IMR-90 (cell line): ENCODE measurements at regions not wholly inside any gene's neighbourhood (a gene's known extent, or its start where the extent isn't known, plus 50 kb on each side); places are given as distances from the start of the nearest gene placed in this dataset.

ENCODE experiments used
- ATAC-seq: fragments of 200-7000 bp; cut with Tn5 transposase; 2 replicates; pipeline ENCODE4 v1.9.1; 2020; ENCODE audit warnings: low read depth, mild to moderate bottlenecking, moderate library complexity
- BruUV-seq: library from RNA; stranded (reverse); fragments of 400-500 nt; replicated peaks from 2 replicates; lab custom pipeline; 2021; lab: Mats Ljungman, UMichigan
- CTCF ChIA-PET: fragments of 300-600 bp; formaldehyde crosslinking; extraction: SDS; loops from one replicate; lab custom pipeline; 2021; ENCODE audit warnings: antibody characterized with exemption; lab: Yijun Ruan, JAX
- POLR2A ChIA-PET: fragments of 300-600 bp; sonication (Branson Sonifier 250); formaldehyde crosslinking; loops from one replicate; lab custom pipeline; 2022; ENCODE audit warnings: antibody characterized with exemption; ENCODE audit not compliant: unreplicated experiment; lab: Charles Lee
- DNase-seq: peaks from one replicate; pipeline ENCODE4 v3.0.0; 2013
- H2AFZ ChIP-seq: replicated peaks from 2 replicates; pipeline ENCODE3; 2013; ENCODE audit warnings: low read length, mild to moderate bottlenecking; ENCODE audit not compliant: poor library complexity
- H2AK5ac ChIP-seq: 2 replicates; pipeline ENCODE4 v1.6.1; 2013; ENCODE audit warnings: low read depth, low read length, inconsistent platforms
- H2AK9ac ChIP-seq: replicated peaks from 2 replicates; pipeline ENCODE3; 2013; ENCODE audit warnings: mild to moderate bottlenecking, low read depth, low read length, moderate library complexity; ENCODE audit not compliant: poor library complexity
- H2BK120ac ChIP-seq: 2 replicates; pipeline ENCODE4 v1.6.1; 2013; ENCODE audit warnings: low read depth, low read length, inconsistent platforms
- H2BK15ac ChIP-seq: 3 replicates; pipeline ENCODE4 v1.6.1; 2013; ENCODE audit warnings: low read depth, low read length, inconsistent platforms
- H2BK20ac ChIP-seq: 2 replicates; pipeline ENCODE4 v1.6.1; 2013; ENCODE audit warnings: low read depth, mild to moderate bottlenecking, inconsistent platforms, low read length, moderate library complexity
- H2BK5ac ChIP-seq: 2 replicates; pipeline ENCODE4 v1.6.1; 2013; ENCODE audit warnings: mild to moderate bottlenecking, low read depth, low read length, inconsistent platforms; ENCODE audit not compliant: poor library complexity, severe bottlenecking
- H3K14ac ChIP-seq: replicated peaks from 2 replicates; pipeline ENCODE4 v1.6.1; 2013; ENCODE audit warnings: low read depth, low read length, inconsistent platforms
- H3K18ac ChIP-seq: 2 replicates; pipeline ENCODE4 v1.6.1; 2013; ENCODE audit warnings: low read depth, low read length, control low read depth
- H3K23ac ChIP-seq: 2 replicates; pipeline ENCODE4 v1.6.1; 2013; ENCODE audit warnings: low read depth, low read length, inconsistent platforms
- H3K27ac ChIP-seq: 2 replicates; pipeline ENCODE4 v1.5.1; 2013; ENCODE audit warnings: mild to moderate bottlenecking, control low read depth, low read length; ENCODE audit not compliant: insufficient read depth
- H3K27me3 ChIP-seq: 2 replicates; pipeline ENCODE4 v1.6.1; 2013; ENCODE audit warnings: low read length; ENCODE audit not compliant: control insufficient read depth, insufficient read depth
- H3K36me3 ChIP-seq: 2 replicates; pipeline ENCODE4 v1.6.1; 2013; ENCODE audit warnings: low read length, mixed read lengths; ENCODE audit not compliant: control insufficient read depth, insufficient read depth
- H3K4ac ChIP-seq: 2 replicates; pipeline ENCODE4 v1.6.1; 2013; ENCODE audit warnings: low read depth, low read length, inconsistent platforms
- H3K4me1 ChIP-seq: 2 replicates; pipeline ENCODE4 v1.6.1; 2013; ENCODE audit warnings: low read length, mixed read lengths; ENCODE audit not compliant: control insufficient read depth, insufficient read depth
- H3K4me2 ChIP-seq: 2 replicates; pipeline ENCODE4 v1.6.1; 2013; ENCODE audit warnings: low read depth, mild to moderate bottlenecking, control low read depth, low read length, moderate library complexity
- H3K4me3 ChIP-seq: 2 replicates; pipeline ENCODE4 v1.5.1; 2013; ENCODE audit warnings: low read depth, mild to moderate bottlenecking, control low read depth, low read length, moderate library complexity; ENCODE audit not compliant: insufficient read depth
- H3K56ac ChIP-seq: 2 replicates; pipeline ENCODE4 v1.6.1; 2013; ENCODE audit warnings: low read length, inconsistent platforms; ENCODE audit not compliant: insufficient read depth; ENCODE audit errors: extremely low read depth
- H3K79me1 ChIP-seq, 2 experiments: 2 replicates each; pipeline ENCODE4 v1.6.1; 2013; ENCODE audit warnings: low read length in 2 of 2, inconsistent platforms in 1 of 2, low read depth in 1 of 2
- H3K9ac ChIP-seq: 2 replicates; pipeline ENCODE4 v1.6.1; 2013; ENCODE audit warnings: low read depth, low read length, control low read depth
- H3K9me1 ChIP-seq: 2 replicates; pipeline ENCODE4 v1.6.1; 2013; ENCODE audit warnings: low read length, inconsistent platforms; ENCODE audit not compliant: insufficient read depth
- H3K9me3 ChIP-seq: 2 replicates; pipeline ENCODE4 v1.6.1; 2013; ENCODE audit warnings: low read length; ENCODE audit not compliant: control insufficient read depth, insufficient read depth
- H4K20me1 ChIP-seq: 2 replicates; pipeline ENCODE4 v1.6.1; 2013; ENCODE audit warnings: low read length, inconsistent platforms; ENCODE audit not compliant: insufficient read depth
- H4K5ac ChIP-seq: 2 replicates; pipeline ENCODE4 v1.6.1; 2013; ENCODE audit warnings: mild to moderate bottlenecking, low read depth, low read length, control low read depth
- H4K8ac ChIP-seq, 2 experiments: 2 replicates each; pipeline ENCODE4 v1.6.1; 2013; ENCODE audit warnings: low read depth in 2 of 2, low read length in 2 of 2, control low read depth in 1 of 2, inconsistent platforms in 1 of 2
- H4K91ac ChIP-seq: 2 replicates; pipeline ENCODE4 v1.6.1; 2013; ENCODE audit warnings: low read depth, low read length, inconsistent platforms; ENCODE audit not compliant: insufficient read depth
- BHLHE40 ChIP-seq: fragments of 150-350 bp; IDR thresholded peaks from 2 replicates; pipeline ENCODE4 v1.6.1; 2016; ENCODE audit warnings: mild to moderate bottlenecking, low read depth, low read length
- CEBPB ChIP-seq: IDR thresholded peaks from 2 replicates; pipeline ENCODE4 v1.6.1; 2012; ENCODE audit warnings: low read depth, low read length, improper control_type of control experiment
- CHD1 ChIP-seq: IDR thresholded peaks from 2 replicates; pipeline ENCODE4 v1.6.1; 2012; ENCODE audit warnings: low read depth, low read length, improper control_type of control experiment
- MAFK ChIP-seq: IDR thresholded peaks from 2 replicates; pipeline ENCODE4 v1.6.1; 2012; ENCODE audit warnings: low read depth, low read length, improper control_type of control experiment
- MXI1 ChIP-seq: IDR thresholded peaks from 2 replicates; pipeline ENCODE4 v1.6.1; 2012; ENCODE audit warnings: low read depth, mild to moderate bottlenecking, low read length, moderate library complexity, borderline replicate concordance
- POLR2A ChIP-seq: IDR thresholded peaks from 2 replicates; pipeline ENCODE4 v1.6.1; 2012; ENCODE audit warnings: mild to moderate bottlenecking, low read depth, low read length
- RAD21 ChIP-seq: IDR thresholded peaks from 2 replicates; pipeline ENCODE4 v1.6.1; 2012; ENCODE audit warnings: low read length, improper control_type of control experiment
- RCOR1 ChIP-seq: IDR thresholded peaks from 2 replicates; pipeline ENCODE4 v1.6.1; 2012; ENCODE audit warnings: mild to moderate bottlenecking, low read length, improper control_type of control experiment; ENCODE audit not compliant: insufficient replicate concordance
- RFX5 ChIP-seq: IDR thresholded peaks from 2 replicates; pipeline ENCODE4 v1.8.0; 2012; ENCODE audit warnings: low read depth, mild to moderate bottlenecking, low read length, moderate library complexity
- SMC3 ChIP-seq: fragments of 150-350 bp; IDR thresholded peaks from 2 replicates; pipeline ENCODE4 v1.6.1; 2016; ENCODE audit warnings: low read depth, mild to moderate bottlenecking, antibody characterized with exemption, low read length, moderate library complexity
- WGBS, 2 experiments: methylation state at CpG; one replicate each; pipeline versions ENCODE4 v1.1.5 to v1.1.7; 2013; ENCODE audit warnings: missing lambda C conversion rate in 2 of 2; ENCODE audit not compliant: insufficient read length in 1 of 2; ENCODE audit errors: extremely low coverage in 2 of 2; 5-methylcytosine and 5-hydroxymethylcytosine counted together
- dilution Hi-C: fragments of 300-500 bp; cut with HindIII; formaldehyde crosslinking; loops from one replicate; pipeline ENCODE4 v1.14.3; 2018; ENCODE audit warnings: low sequenced_read_pairs; ENCODE audit not compliant: unreplicated experiment
- in situ Hi-C: fragments of 300-500 bp; cut with MboI; formaldehyde crosslinking; loops from 3 replicates; pipeline ENCODE4 v1.14.3; 2019; ENCODE audit warnings: low sequenced_read_pairs, inconsistent platforms, mixed read lengths
- intact Hi-C: fragments of 100-400 bp; cut with micrococcal nuclease; formaldehyde crosslinking; loops from 2 replicates; pipeline ENCODE4 v1.10.0; 2022
- TF ChIP-seq, protein P1 (sequence below): fragments of 150-350 bp; IDR thresholded peaks from 2 replicates; pipeline ENCODE4 v1.6.1; 2017; ENCODE audit warnings: mild to moderate bottlenecking, antibody characterized with exemption, low read length, low read depth

DNA sequence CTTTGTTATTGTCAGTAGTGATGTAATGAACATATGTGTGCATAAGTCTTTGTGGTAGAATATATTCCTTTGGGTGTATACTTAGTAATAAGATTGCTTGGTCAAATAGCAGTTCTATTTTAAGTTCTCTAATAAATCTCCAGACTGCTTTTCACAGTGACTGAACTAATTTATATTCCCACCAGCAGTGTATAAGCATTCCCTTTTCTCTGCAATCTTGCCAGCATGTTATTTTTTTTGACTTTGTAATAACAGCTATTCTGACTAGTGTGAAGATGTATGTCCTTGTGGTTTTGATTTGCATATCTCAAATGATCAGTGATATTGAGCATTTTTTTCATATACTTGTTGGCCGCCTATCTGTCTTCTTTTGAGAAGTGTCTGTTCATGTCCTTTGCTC, 111.5 kb upstream of the CDH12 start:
- Histone ChIP-seq H3K27ac (no peak overlapping the region), H4K8ac (no peak overlapping the region), H3K23ac (no peak overlapping the region), H2AK9ac (no peak overlapping the region), H2AK5ac (no peak overlapping the region), H3K79me1 (no peaks in the 10 kb centered on the region), H3K4me3 (no peak overlapping the region), H3K9me1 (no peaks in the 10 kb centered on the region), H3K27me3 (no peaks in the 10 kb centered on the region), H3K4me2 (no peak overlapping the region), H3K18ac (no peak overlapping the region), H3K14ac (no peak overlapping the region), H3K4me1 (no peaks in the 10 kb centered on the region), H3K36me3 (no peaks in the 10 kb centered on the region), H3K9me3 (no peaks in the 10 kb centered on the region), H3K4ac (no peak overlapping the region), H2BK5ac (no peak overlapping the region), H4K20me1 (no peaks in the 10 kb centered on the region), H2AFZ (no peak overlapping the region), H2BK15ac (no peak overlapping the region), H4K5ac (no peak overlapping the region), H3K9ac (no peak overlapping the region), H3K56ac (no peak overlapping the region), H2BK20ac (no peak overlapping the region), H2BK120ac (no peak overlapping the region), H4K91ac (no peak overlapping the region)
- no CpG with 5 or more reads among the region's 1 CpG for WGBS, 2 experiments
- no peak for TF ChIP-seq CEBPB
- TF ChIP-seq RCOR1, result no peak
- TF ChIP-seq BHLHE40, result no peak
- TF ChIP-seq, protein P1, sequence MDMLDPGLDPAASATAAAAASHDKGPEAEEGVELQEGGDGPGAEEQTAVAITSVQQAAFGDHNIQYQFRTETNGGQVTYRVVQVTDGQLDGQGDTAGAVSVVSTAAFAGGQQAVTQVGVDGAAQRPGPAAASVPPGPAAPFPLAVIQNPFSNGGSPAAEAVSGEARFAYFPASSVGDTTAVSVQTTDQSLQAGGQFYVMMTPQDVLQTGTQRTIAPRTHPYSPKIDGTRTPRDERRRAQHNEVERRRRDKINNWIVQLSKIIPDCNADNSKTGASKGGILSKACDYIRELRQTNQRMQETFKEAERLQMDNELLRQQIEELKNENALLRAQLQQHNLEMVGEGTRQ, result no peak
- no peak for TF ChIP-seq RAD21
- TF ChIP-seq MAFK, result no peak
- no peak for TF ChIP-seq POLR2A
- TF ChIP-seq MXI1, result no peak
- no peak for TF ChIP-seq SMC3
- TF ChIP-seq RFX5, result no peak
- TF ChIP-seq CHD1, result no peak
- no TSS peak for BruUV-seq
- intact Hi-C loops, result no loop called here
- dilution Hi-C loops, result no loop called here
- POLR2A ChIA-PET, result no interaction called here
- ATAC-seq, result no peak
- in situ Hi-C loops, result no loop called here
- CTCF ChIA-PET, result no interaction called here
- DNase-seq, result no peak
